ENCODE measurements at regions not wholly inside any gene's neighbourhood (a gene's known extent, or its start where the extent isn't known, plus 50 kb on each side); places are given as distances from the start of the nearest gene placed in this dataset.

DNA sequence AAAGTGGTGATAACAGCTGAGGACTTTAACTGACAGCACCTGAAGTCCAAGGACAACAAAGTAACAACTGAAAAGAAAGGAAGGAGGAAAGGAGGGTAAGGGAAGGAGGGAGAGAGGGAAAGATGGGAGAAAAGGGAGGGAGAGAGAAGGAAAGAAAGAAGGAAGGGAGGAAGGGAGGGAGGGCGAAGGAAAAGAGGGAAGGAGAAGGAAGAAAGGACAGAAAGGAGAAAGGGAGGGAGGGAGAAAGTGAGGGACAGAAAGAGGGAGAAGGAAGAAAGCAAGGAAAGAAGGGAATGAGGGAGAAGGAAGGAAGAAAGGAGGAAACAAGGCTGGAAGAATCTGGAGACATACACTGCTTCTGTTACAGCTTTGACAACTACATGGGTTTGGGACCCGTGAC lies 494.4 kb downstream of the FUT8 start:
- no peak for TF ChIP-seq CTCF (conservative IDR thresholded peaks at IDR 0.05)
- TF ChIP-seq ZFX (IDR thresholded peaks at IDR 0.05) = no peak
